Lung (tissue), 11 donors: ENCODE measurements at regions not wholly inside any gene's neighbourhood (a gene's known extent, or its start where the extent isn't known, plus 50 kb on each side); places are given as distances from the start of the nearest gene placed in this dataset.

Experiments
- ATAC-seq: fragments of 200-7000 bp; cut with Tn5 transposase; one replicate; pipeline ENCODE4 v1.9.1; 2020; ENCODE audit warnings: moderate number of reproducible peaks; ENCODE audit not compliant: insufficient read depth, low FRiP score
- DNase-seq, 3 donors: peaks; one replicate each; pipeline ENCODE4 v3.0.0-alpha.2; 2013 to 2017
- H3K27ac ChIP-seq, 2 donors: one replicate each; pipeline ENCODE4 v1.5.1; 2013; ENCODE audit warnings: mild to moderate bottlenecking in 2 of 2, moderate library complexity in 2 of 2, control low read depth in 1 of 2, inconsistent platforms in 1 of 2, low read depth in 1 of 2, low read length in 1 of 2
- H3K27me3 ChIP-seq, 3 donors: one replicate each; pipeline ENCODE4 v1.5.1; 2013; ENCODE audit warnings: low read length in 2 of 3; ENCODE audit not compliant: control insufficient read depth in 3 of 3, insufficient read depth in 3 of 3
- H3K36me3 ChIP-seq, 4 donors: one replicate each; pipeline ENCODE4 v1.5.1; 2013; ENCODE audit warnings: low read length in 4 of 4, mild to moderate bottlenecking in 1 of 4, moderate library complexity in 1 of 4; ENCODE audit not compliant: control insufficient read depth in 4 of 4, insufficient read depth in 4 of 4
- H3K4me1 ChIP-seq, 5 donors: one replicate each; pipeline ENCODE4 v1.5.1; 2013; ENCODE audit warnings: low read length in 5 of 5, mild to moderate bottlenecking in 2 of 5, moderate library complexity in 1 of 5; ENCODE audit not compliant: control insufficient read depth in 5 of 5, insufficient read depth in 5 of 5
- H3K4me3 ChIP-seq: one replicate; pipeline ENCODE4 v1.5.1; 2013; ENCODE audit warnings: mild to moderate bottlenecking, control low read depth, moderate library complexity
- H3K9ac ChIP-seq, 2 donors: one replicate each; pipeline ENCODE4 v1.5.1; 2013; ENCODE audit warnings: low read length in 2 of 2, control low read depth in 1 of 2; ENCODE audit not compliant: insufficient read depth in 1 of 2
- H3K9me3 ChIP-seq, 4 donors: one replicate each; pipeline ENCODE4 v1.5.1; 2013; ENCODE audit warnings: low read length in 3 of 4, mild to moderate bottlenecking in 1 of 4, moderate library complexity in 1 of 4; ENCODE audit not compliant: control insufficient read depth in 4 of 4, insufficient read depth in 3 of 4
- CTCF ChIP-seq: IDR thresholded peaks from 2 replicates; pipeline ENCODE4 v1.5.1; 2012; ENCODE audit warnings: mild to moderate bottlenecking; ENCODE audit errors: control extremely low read depth, extremely low read depth
- WGBS, 2 donors: extraction: QIAGEN DNeasy Blood & Tissue Kit; methylation state at CpG; one replicate each; pipeline ENCODE4 v1.1.7; 2013; 5-methylcytosine and 5-hydroxymethylcytosine counted together
- donor health status: control.
- donor health status: control.
- donor health status: Bipolar disorder and iron deficiency.
- donor health status: healthy.
- donor health status: DM: yes; HTN: yes; CAD: no.

GRCh38 chr2:6493669-6494068, 372.0 kb downstream of the CMPK2 start:
- no peak for ATAC-seq
- no peak for DNase-seq
- Histone ChIP-seq H3K27ac (no peak overlapping the region), H3K36me3 (no peaks in the 10 kb centered on the region), H3K9ac (no peak overlapping the region), H3K27me3 (no peaks in the 10 kb centered on the region), H3K4me3 (no peak overlapping the region), H3K4me1 (no peaks in the 10 kb centered on the region), H3K9me3 (peaks cover 0 to 5% (median 0%) of the 10 kb centered on the region in 4 donors)
- 65 to 79% methylated on average over 1 of the region's 1 CpG for WGBS, 2 donors
- TF ChIP-seq CTCF = no peak

DNA sequence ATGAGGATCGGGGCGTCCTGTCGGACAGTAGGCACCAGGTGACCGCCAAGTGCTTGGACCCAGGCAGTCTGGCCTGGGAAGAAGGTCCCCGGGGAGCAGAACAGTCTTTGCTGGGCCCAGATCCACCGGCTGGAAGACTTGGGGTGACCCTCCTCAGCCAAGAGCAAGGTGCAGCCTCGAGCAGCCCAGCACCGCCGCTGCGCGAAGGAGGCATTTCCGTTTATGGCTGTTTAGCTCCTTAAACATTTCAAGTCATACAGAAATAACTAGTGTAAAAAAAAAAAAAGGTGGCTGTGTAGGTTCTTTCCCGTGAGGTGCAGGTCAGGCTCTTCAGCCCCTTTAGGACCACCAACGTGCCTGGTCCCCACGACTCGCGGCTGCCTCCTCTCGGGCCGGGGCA, 370.2 kb downstream of the CMPK2 start:
- Histone ChIP-seq H3K4me3 (no peak overlapping the region), H3K27me3 (no peaks in the 10 kb centered on the region), H3K36me3 (no peaks in the 10 kb centered on the region), H3K9ac (no peak overlapping the region), H3K9me3 (peaks cover 0 to 5% (median 0%) of the 10 kb centered on the region in 4 donors), H3K27ac (no peak overlapping the region), H3K4me1 (no peaks in the 10 kb centered on the region)
- WGBS, 2 donors = 94 to 96% methylated on average over 18 to 19 of the region's 19 CpGs
- DNase-seq (no peak), ATAC-seq (no peak)
- no peak for TF ChIP-seq CTCF

GRCh38 chr2:6496376-6496775, 369.3 kb downstream of the CMPK2 start:
- Histone ChIP-seq H3K9ac (no peak overlapping the region), H3K9me3 (peaks cover 0 to 5% (median 0%) of the 10 kb centered on the region in 4 donors), H3K4me1 (no peaks in the 10 kb centered on the region), H3K4me3 (no peak overlapping the region), H3K27me3 (no peaks in the 10 kb centered on the region), H3K36me3 (no peaks in the 10 kb centered on the region), H3K27ac (no peak overlapping the region)
- ATAC-seq (no peak), DNase-seq (no peak)
- no peak for TF ChIP-seq CTCF
- WGBS, 2 donors = 93 to 94% methylated on average over 14 of the region's 14 CpGs

DNA sequence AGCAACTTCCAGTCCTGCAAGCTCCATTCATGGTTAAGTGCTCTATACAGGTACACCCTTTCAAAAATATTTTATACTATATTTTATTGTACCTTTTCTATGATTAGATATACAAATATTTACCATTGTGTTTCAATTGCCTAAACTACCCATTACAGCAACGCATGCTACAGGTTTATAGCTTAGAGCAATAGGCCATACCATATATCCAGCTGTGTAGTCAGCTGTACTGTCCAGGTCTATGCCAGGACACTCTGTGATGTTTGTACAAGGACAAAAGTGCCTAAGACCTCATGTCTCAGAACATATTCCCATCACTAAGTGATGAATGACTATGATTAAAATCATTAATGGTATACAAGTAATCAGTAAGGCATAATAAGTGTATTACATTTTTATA, 368.7 kb downstream of the CMPK2 start:
- DNase-seq (no peak), ATAC-seq (no peak)
- no peaks in the 10 kb centered on the region for H3K4me1 ChIP-seq
- H3K27ac ChIP-seq = no peak overlapping the region
- H3K4me3 ChIP-seq = no peak overlapping the region
- H3K9me3 ChIP-seq = peaks cover 0 to 5% (median 0%) of the 10 kb centered on the region in 4 donors
- no peak overlapping the region for H3K9ac ChIP-seq
- H3K36me3 ChIP-seq = no peaks in the 10 kb centered on the region
- TF ChIP-seq CTCF = no peak
- 85 to 91% methylated on average over 1 of the region's 1 CpG for WGBS, 2 donors
- H3K27me3 ChIP-seq = no peaks in the 10 kb centered on the region
